Spleen (tissue), 11 donors: ENCODE measurements at regions not wholly inside any gene's neighbourhood (a gene's known extent, or its start where the extent isn't known, plus 50 kb on each side); places are given as distances from the start of the nearest gene placed in this dataset.

Experiments used
- DNase-seq: peaks from one replicate; pipeline ENCODE4 v3.0.0-alpha.2; 2020
- H3K27ac ChIP-seq, 8 donors: fragments of 200-600 bp; sonication (generic) in 7 of 8; 1 replicate in 4 of 8; 2 replicates in 4 of 8; pipeline versions ENCODE4 v1.5.0 to v1.8.0; 2016 to 2021; ENCODE audit warnings: inconsistent platforms in 4 of 8, mild to moderate bottlenecking in 4 of 8, moderate library complexity in 1 of 8
- H3K27me3 ChIP-seq, 7 donors: fragments of 200-600 bp; sonication (generic) in 6 of 7; replicated peaks in 1 of 7; 1 replicate in 4 of 7; 2 replicates in 3 of 7; pipeline versions ENCODE4 v1.5.0 to v1.8.0; 2016 to 2021; ENCODE audit warnings: inconsistent platforms in 3 of 7, mild to moderate bottlenecking in 1 of 7
- H3K36me3 ChIP-seq, 6 donors: fragments of 200-600 bp; sonication (generic) in 5 of 6; 1 replicate in 4 of 6; 2 replicates in 2 of 6; pipeline versions ENCODE4 v1.5.0 to v1.8.0; 2016 to 2021; ENCODE audit warnings: inconsistent platforms in 2 of 6
- H3K4me1 ChIP-seq, 6 donors: fragments of 200-600 bp; sonication (generic) in 5 of 6; 1 replicate in 3 of 6; 2 replicates in 3 of 6; pipeline versions ENCODE4 v1.5.0 to v1.8.0; 2016 to 2021; ENCODE audit warnings: inconsistent platforms in 3 of 6
- H3K4me3 ChIP-seq, 8 donors: fragments of 200-600 bp; sonication (generic) in 7 of 8; 1 replicate in 4 of 8; 2 replicates in 4 of 8; pipeline versions ENCODE4 v1.5.0 to v1.8.0; 2016 to 2021; ENCODE audit warnings: inconsistent platforms in 4 of 8, mild to moderate bottlenecking in 4 of 8, moderate library complexity in 2 of 8
- H3K9me3 ChIP-seq, 8 donors: fragments of 200-600 bp; sonication (generic) in 7 of 8; 1 replicate in 4 of 8; 2 replicates in 4 of 8; pipeline versions ENCODE4 v1.5.0 to v1.8.0; 2016 to 2021; ENCODE audit warnings: inconsistent platforms in 4 of 8
- CTCF ChIP-seq, 11 experiments: fragments of 200-600 bp in 7 of 11; fragments of 450-650 bp in 4 of 11; sonication (generic) in 4 of 11; IDR thresholded peaks in 8 of 11; conservative IDR thresholded peaks in 3 of 11; 1 replicate in 7 of 11; 2 replicates in 4 of 11; pipeline versions ENCODE4 v1.4.0 to v1.8.0; 2016 to 2021; ENCODE audit warnings: antibody characterized with exemption in 11 of 11, inconsistent platforms in 4 of 11, mild to moderate bottlenecking in 1 of 11
- POLR2A ChIP-seq, 3 donors: fragments of 450-650 bp; IDR thresholded peaks; one replicate each; pipeline ENCODE4 v1.5.1; 2017; ENCODE audit warnings: antibody characterized with exemption in 3 of 3, mild to moderate bottlenecking in 1 of 3
- POLR2AphosphoS5 ChIP-seq, 3 donors: sonication (generic); formaldehyde crosslinking; IDR thresholded peaks; one replicate each; pipeline ENCODE4 v1.5.1; 2017; ENCODE audit warnings: antibody characterized with exemption in 3 of 3
- WGBS, 5 donors: extraction: QIAGEN DNeasy Blood & Tissue Kit in 3 of 5; methylation state at CpG; one replicate each; pipeline versions ENCODE4 v1.1.5 to v1.1.7; 2013 to 2018; 5-methylcytosine and 5-hydroxymethylcytosine counted together
- intact Hi-C: fragments of 100-400 bp; cut with DNase I; formaldehyde crosslinking; loops from one replicate; pipeline ENCODE4 v1.15.0; 2023; ENCODE audit warnings: low total_unique reads
- donor health status: healthy with polysubstance abuse.
- donor health status: DM: no; HTN: no; CAD: no; lungs with moderate emphysema.
- donor health status: DM: no; HTN: no; CAD: no.
- donor health status: Bipolar disorder and iron deficiency.
- donor health status: healthy.
- donor health status: DM: no; HTN: no; CAD: no.
- donor health status: DM: yes; HTN: yes; CAD: no.

- DNase-seq: no peak
- H3K27ac ChIP-seq: no peak overlapping the region
- H3K36me3 ChIP-seq: no peaks in the 10 kb centered on the region
- no peak overlapping the region for H3K4me3 ChIP-seq
- intact Hi-C loops: no loop called here
- H3K9me3 ChIP-seq: no peaks in the 10 kb centered on the region
- no peaks in the 10 kb centered on the region for H3K27me3 ChIP-seq
- TF ChIP-seq POLR2AphosphoS5 (IDR thresholded peaks at IDR 0.05) (no peak), POLR2A (IDR thresholded peaks at IDR 0.05) (no peak), CTCF (IDR thresholded peaks at IDR 0.05 in 8 of 11, conservative IDR thresholded peaks at IDR 0.05 in 3 of 11) (no peak)
- no peaks in the 10 kb centered on the region for H3K4me1 ChIP-seq
- WGBS, 5 donors: 69 to 78% (median 76%) methylated on average over 10 of the region's 10 CpGs
Measured at GRCh38 chr4:24007860-24008261, 118.0 kb upstream of the PPARGC1A start.

GRCh38 chr4:24006269-24006668 lies 116.4 kb upstream of the PPARGC1A start:
- Histone ChIP-seq H3K27ac (no peak overlapping the region), H3K4me1 (no peaks in the 10 kb centered on the region), H3K4me3 (no peak overlapping the region), H3K9me3 (no peaks in the 10 kb centered on the region), H3K27me3 (no peaks in the 10 kb centered on the region), H3K36me3 (no peaks in the 10 kb centered on the region)
- intact Hi-C loops: no loop called here
- DNase-seq: no peak
- WGBS, 5 donors: 74 to 100% (median 83%) methylated on average over 1 of the region's 1 CpG
- no peak for TF ChIP-seq POLR2AphosphoS5 (IDR thresholded peaks at IDR 0.05)
- TF ChIP-seq POLR2A (IDR thresholded peaks at IDR 0.05): no peak
- TF ChIP-seq CTCF (IDR thresholded peaks at IDR 0.05 in 8 of 11, conservative IDR thresholded peaks at IDR 0.05 in 3 of 11): no peak

- Histone ChIP-seq H3K9me3 (no peaks in the 10 kb centered on the region), H3K27me3 (no peaks in the 10 kb centered on the region), H3K36me3 (no peaks in the 10 kb centered on the region), H3K4me3 (no peak overlapping the region), H3K27ac (no peak overlapping the region), H3K4me1 (no peaks in the 10 kb centered on the region)
- TF ChIP-seq POLR2A (IDR thresholded peaks at IDR 0.05): no peak
- no peak for TF ChIP-seq CTCF (IDR thresholded peaks at IDR 0.05 in 8 of 11, conservative IDR thresholded peaks at IDR 0.05 in 3 of 11)
- TF ChIP-seq POLR2AphosphoS5 (IDR thresholded peaks at IDR 0.05): no peak
- no peak for DNase-seq
- 61 to 80% (median 69%) methylated on average over 4 of the region's 4 CpGs for WGBS, 5 donors
- intact Hi-C loops: no loop called here
Measured at GRCh38 chr4:24003926-24004325, 114.1 kb upstream of the PPARGC1A start.

GRCh38 chr4:24003496-24003895 lies 113.6 kb upstream of the PPARGC1A start:
- Histone ChIP-seq H3K36me3 (no peaks in the 10 kb centered on the region), H3K9me3 (no peaks in the 10 kb centered on the region), H3K27me3 (no peaks in the 10 kb centered on the region), H3K27ac (no peak overlapping the region), H3K4me3 (no peak overlapping the region), H3K4me1 (no peaks in the 10 kb centered on the region)
- DNase-seq: no peak
- TF ChIP-seq POLR2AphosphoS5 (IDR thresholded peaks at IDR 0.05) (no peak), POLR2A (IDR thresholded peaks at IDR 0.05) (no peak), CTCF (IDR thresholded peaks at IDR 0.05 in 8 of 11, conservative IDR thresholded peaks at IDR 0.05 in 3 of 11) (no peak)
- WGBS, 5 donors: 63 to 75% (median 67%) methylated on average over 3 of the region's 3 CpGs
- intact Hi-C loops: no loop called here
